NCI-H1417 (cell line): ENCODE measurements at regions not wholly inside any gene's neighbourhood (a gene's known extent, or its start where the extent isn't known, plus 50 kb on each side); places are given as distances from the start of the nearest gene placed in this dataset.

ENCODE experiments used
- DNase-seq, 3 experiments: peaks; one replicate each; lab custom pipeline; 2025; lab: John Stamatoyannopoulos, UW

- DNase-seq, result no peak
Measured at GRCh38 chr1:170271430-170272161, 125.8 kb downstream of the NTMT2 start.

- DNase-seq, result no peak
Measured at GRCh38 chr1:170273291-170274130, 127.8 kb downstream of the NTMT2 start.

GRCh38 chr1:170274131-170274501 lies 128.4 kb downstream of the NTMT2 start:
- DNase-seq, result no peak

- no peak for DNase-seq
Measured at GRCh38 chr1:170277985-170278384, 132.2 kb downstream of the NTMT2 start.

GRCh38 chr1:170284016-170284415 lies 138.3 kb downstream of the NTMT2 start:
- no peak for DNase-seq

GRCh38 chr1:170284512-170284911 lies 138.8 kb downstream of the NTMT2 start:
- DNase-seq, result peak in 2 of 3 experiments; percentile 46 to 78

- DNase-seq, result peak; percentile 47 to 85 (median 77)
Measured at GRCh38 chr1:170284951-170285350, 139.2 kb downstream of the NTMT2 start.

- no peak for DNase-seq
Measured at GRCh38 chr1:170288155-170288554, 142.4 kb downstream of the NTMT2 start.

GRCh38 chr1:170290276-170290675 lies 144.5 kb downstream of the NTMT2 start:
- no peak for DNase-seq

- DNase-seq, result no peak
Measured at GRCh38 chr1:170290991-170291390, 145.2 kb downstream of the NTMT2 start.

GRCh38 chr1:170291516-170291915 lies 145.8 kb downstream of the NTMT2 start:
- no peak for DNase-seq

GRCh38 chr1:170296211-170296610 lies 150.5 kb downstream of the NTMT2 start:
- DNase-seq, result no peak

GRCh38 chr1:170296642-170297041 lies 150.9 kb downstream of the NTMT2 start:
- no peak for DNase-seq

GRCh38 chr1:170301596-170301995 lies 155.8 kb downstream of the NTMT2 start:
- no peak for DNase-seq

GRCh38 chr1:170303034-170303433 lies 157.3 kb downstream of the NTMT2 start:
- no peak for DNase-seq

- DNase-seq, result no peak
Measured at GRCh38 chr1:170305777-170306512, 160.2 kb downstream of the NTMT2 start.

GRCh38 chr1:170306513-170306910 lies 160.8 kb downstream of the NTMT2 start:
- no peak for DNase-seq

GRCh38 chr1:170306948-170307347 lies 161.2 kb downstream of the NTMT2 start:
- no peak for DNase-seq

- no peak for DNase-seq
Measured at GRCh38 chr1:170307426-170307825, 161.7 kb downstream of the NTMT2 start.

- DNase-seq, result peak in 1 of 3 experiments; percentile 90
Measured at GRCh38 chr1:170309389-170310013, 163.7 kb downstream of the NTMT2 start.

GRCh38 chr1:170310014-170310405 lies 164.3 kb downstream of the NTMT2 start:
- DNase-seq, result no peak

- no peak for DNase-seq
Measured at GRCh38 chr1:170310951-170311350, 165.2 kb downstream of the NTMT2 start.
